Body of pancreas (tissue), 4 donors: ENCODE measurements at regions not wholly inside any gene's neighbourhood (a gene's known extent, or its start where the extent isn't known, plus 50 kb on each side); places are given as distances from the start of the nearest gene placed in this dataset.
"Not testable (repeated sequence)": the region's sequence is repeated elsewhere in the genome, so short reads cannot be mapped to it uniquely, and the experiment has no call there.

ENCODE experiments used
- ATAC-seq: fragments of 150-250 bp; one replicate; pipeline ENCODE4 v1.9.1; 2016
- DNase-seq, 4 donors: peaks; one replicate each; pipeline ENCODE4 v3.0.0-alpha.2; 2019
- H3K27ac ChIP-seq, 4 donors: fragments of 200-600 bp; sonication (generic); 1 replicate in 3 of 4; 2 replicates in 1 of 4; pipeline versions ENCODE4 v1.5.1 to v1.6.1; 2016 to 2019; ENCODE audit warnings: mild to moderate bottlenecking in 1 of 4, mixed read lengths in 1 of 4, moderate library complexity in 1 of 4
- H3K27me3 ChIP-seq, 2 donors: fragments of 200-600 bp; sonication (generic); one replicate each; pipeline ENCODE4 v1.6.0; 2016; ENCODE audit warnings: mild to moderate bottlenecking in 1 of 2
- H3K36me3 ChIP-seq, 2 donors: fragments of 200-600 bp; sonication (generic); replicated peaks in 1 of 2; 2 replicates each; pipeline ENCODE4 v1.5.1; 2016; ENCODE audit warnings: low read depth in 2 of 2; ENCODE audit not compliant: insufficient read depth in 1 of 2
- H3K4me1 ChIP-seq: fragments of 200-600 bp; sonication (generic); one replicate; pipeline ENCODE4 v1.6.0; 2016
- H3K4me3 ChIP-seq, 2 donors: fragments of 200-600 bp; sonication (generic); 1 replicate in 1 of 2; 2 replicates in 1 of 2; pipeline ENCODE4 v1.5.1; 2016 to 2019
- H3K9me3 ChIP-seq, 3 donors: fragments of 200-600 bp; sonication (generic); 1 replicate in 2 of 3; 2 replicates in 1 of 3; pipeline ENCODE4 v1.5.1; 2016
- CTCF ChIP-seq, 7 experiments: fragments of 450-650 bp in 4 of 7; fragments of 200-600 bp in 3 of 7; sonication (generic) in 3 of 7; IDR thresholded peaks; one replicate each; pipeline ENCODE4 v1.5.1; 2016 to 2019; ENCODE audit warnings: antibody characterized with exemption in 7 of 7
- POLR2A ChIP-seq, 3 donors: fragments of 450-650 bp; IDR thresholded peaks; one replicate each; pipeline ENCODE4 v1.6.1; 2016; ENCODE audit warnings: antibody characterized with exemption in 3 of 3, mild to moderate bottlenecking in 2 of 3
- WGBS, 2 donors: methylation state at CpG; one replicate each; pipeline ENCODE4 v1.1.5; 2017; 5-methylcytosine and 5-hydroxymethylcytosine counted together
- intact Hi-C: fragments of 100-400 bp; cut with DNase I; formaldehyde crosslinking; loops from one replicate; pipeline ENCODE4 v1.15.1; 2023

GRCh38 chr5:74392711-74393351, 247.7 kb downstream of the ENC1 start:
- Histone ChIP-seq H3K27me3 (no peaks in the 10 kb centered on the region), H3K36me3 (no peaks in the 10 kb centered on the region), H3K9me3 (no peaks in the 10 kb centered on the region), H3K27ac (peak overlapping the region in 1 of 4 donors; percentile 23), H3K4me1 (peaks cover 17% of the 10 kb centered on the region), H3K4me3 (no peak overlapping the region)
- 69 to 81% methylated on average over 3 of the region's 3 CpGs for WGBS, 2 donors
- ATAC-seq: no peak
- TF ChIP-seq CTCF (IDR thresholded peaks at IDR 0.05) (no peak), POLR2A (IDR thresholded peaks at IDR 0.05) (no peak)
- no peak for DNase-seq
- intact Hi-C loops: no loop called here

- Histone ChIP-seq H3K36me3 (no peaks in the 10 kb centered on the region), H3K9me3 (no peaks in the 10 kb centered on the region), H3K27ac (no peak overlapping the region), H3K4me3 (no peak overlapping the region), H3K27me3 (no peaks in the 10 kb centered on the region), H3K4me1 (peaks cover 5% of the 10 kb centered on the region)
- no peak for DNase-seq
- TF ChIP-seq POLR2A (IDR thresholded peaks at IDR 0.05) (no peak), CTCF (IDR thresholded peaks at IDR 0.05) (no peak)
- WGBS, 2 donors: 81 to 90% methylated on average over 3 of the region's 3 CpGs
- intact Hi-C loops: no loop called here
- ATAC-seq: no peak
Observed at GRCh38 chr5:74391410-74391809, 249.1 kb downstream of the ENC1 start.

- intact Hi-C loops: no loop called here
- no peak overlapping the region for H3K27ac ChIP-seq
- H3K4me3 ChIP-seq: no peak overlapping the region
- H3K4me1 ChIP-seq: peaks cover 4% of the 10 kb centered on the region
- WGBS, 2 donors: 54 to 75% methylated on average over 2 of the region's 2 CpGs
- DNase-seq: no peak
- TF ChIP-seq POLR2A (IDR thresholded peaks at IDR 0.05): no peak
- TF ChIP-seq CTCF (IDR thresholded peaks at IDR 0.05): no peak
- no peaks in the 10 kb centered on the region for H3K36me3 ChIP-seq
- no peaks in the 10 kb centered on the region for H3K27me3 ChIP-seq
- no peaks in the 10 kb centered on the region for H3K9me3 ChIP-seq
- no peak for ATAC-seq
Observed at GRCh38 chr5:74390822-74391221, 249.7 kb downstream of the ENC1 start.

GRCh38 chr5:74390306-74390637, 250.3 kb downstream of the ENC1 start:
- DNase-seq (no peak), ATAC-seq (no peak)
- Histone ChIP-seq H3K27ac (no peak overlapping the region), H3K36me3 (no peaks in the 10 kb centered on the region), H3K27me3 (no peaks in the 10 kb centered on the region), H3K9me3 (no peaks in the 10 kb centered on the region), H3K4me1 (peaks cover 4% of the 10 kb centered on the region), H3K4me3 (no peak overlapping the region)
- 71 to 78% methylated on average over 1 of the region's 1 CpG for WGBS, 2 donors
- intact Hi-C loops: no loop called here
- no peak for TF ChIP-seq CTCF (IDR thresholded peaks at IDR 0.05)
- no peak for TF ChIP-seq POLR2A (IDR thresholded peaks at IDR 0.05)

- no peak for TF ChIP-seq CTCF (IDR thresholded peaks at IDR 0.05)
- no peaks in the 10 kb centered on the region for H3K27me3 ChIP-seq
- no peak for ATAC-seq
- H3K4me1 ChIP-seq: peaks cover 4% of the 10 kb centered on the region
- no peak overlapping the region for H3K4me3 ChIP-seq
- H3K27ac ChIP-seq: no peak overlapping the region
- no peaks in the 10 kb centered on the region for H3K9me3 ChIP-seq
- intact Hi-C loops: no loop called here
- 84 to 89% methylated on average over 2 of the region's 2 CpGs for WGBS, 2 donors
- DNase-seq: no peak
- no peaks in the 10 kb centered on the region for H3K36me3 ChIP-seq
Observed at GRCh38 chr5:74389531-74390305, 250.8 kb downstream of the ENC1 start.

GRCh38 chr5:74388411-74388810, 252.1 kb downstream of the ENC1 start:
- H3K4me1 ChIP-seq, H3K4me3 ChIP-seq, ATAC-seq, H3K27me3 ChIP-seq, H3K27ac ChIP-seq, H3K9me3 ChIP-seq, H3K36me3 ChIP-seq, DNase-seq, intact Hi-C loops: not testable (repeated sequence)
- WGBS, 2 donors: 88 to 91% methylated on average over 2 of the region's 2 CpGs
